GM23338 (cell line): ENCODE measurements at regions not wholly inside any gene's neighbourhood (a gene's known extent, or its start where the extent isn't known, plus 50 kb on each side); places are given as distances from the start of the nearest gene placed in this dataset.

Experiments used
- ATAC-seq: fragments of 200-7000 bp; cut with Tn5 transposase; 3 replicates; pipeline ENCODE4 v1.9.1; 2020
- DNase-seq: peaks from one replicate; pipeline ENCODE4 v3.0.0-alpha.2; 2015; ENCODE audit warnings: low spot score
- H2AFZ ChIP-seq: fragments of 200-600 bp; sonication (generic); 2 replicates; pipeline ENCODE4 v1.8.0; 2016; ENCODE audit warnings: antibody characterized with exemption, mild to moderate bottlenecking, moderate library complexity
- H3F3A ChIP-seq: fragments of 200-600 bp; sonication (generic); replicated peaks from 2 replicates; pipeline ENCODE4 v1.8.0; 2017; ENCODE audit warnings: antibody characterized with exemption, mixed run types, low read depth
- H3K27ac ChIP-seq: fragments of 200-600 bp; sonication (generic); 2 replicates; pipeline ENCODE4 v1.6.1; 2016; ENCODE audit warnings: low read depth
- H3K27me3 ChIP-seq: fragments of 200-600 bp; sonication (generic); 2 replicates; pipeline ENCODE4 v1.8.0; 2016; ENCODE audit warnings: mild to moderate bottlenecking, mixed run types, moderate library complexity; ENCODE audit not compliant: insufficient read depth
- H3K36me3 ChIP-seq: fragments of 200-600 bp; sonication (generic); 2 replicates; pipeline ENCODE4 v1.8.0; 2016; ENCODE audit warnings: mild to moderate bottlenecking; ENCODE audit not compliant: insufficient read depth
- H3K4me1 ChIP-seq: fragments of 200-600 bp; sonication (generic); 2 replicates; pipeline ENCODE4 v1.8.0; 2016; ENCODE audit warnings: mild to moderate bottlenecking, moderate library complexity; ENCODE audit not compliant: insufficient read depth
- H3K4me2 ChIP-seq: fragments of 200-600 bp; sonication (generic); 2 replicates; pipeline ENCODE4 v1.7.1; 2017; ENCODE audit warnings: mixed run types
- H3K4me3 ChIP-seq: fragments of 200-600 bp; sonication (generic); 2 replicates; pipeline ENCODE4 v1.6.1; 2016; ENCODE audit warnings: mixed run types
- H3K79me2 ChIP-seq: fragments of 200-600 bp; sonication (generic); replicated peaks from 2 replicates; pipeline ENCODE4 v1.8.0; 2017; ENCODE audit warnings: mild to moderate bottlenecking; ENCODE audit not compliant: insufficient read depth
- H3K9me2 ChIP-seq: fragments of 200-600 bp; sonication (generic); 2 replicates; pipeline ENCODE4 v1.8.0; 2017; ENCODE audit not compliant: insufficient read depth
- H4K20me1 ChIP-seq: fragments of 200-600 bp; sonication (generic); replicated peaks from 2 replicates; pipeline ENCODE4 v1.8.0; 2017; ENCODE audit warnings: mild to moderate bottlenecking; ENCODE audit not compliant: insufficient read depth
- H3K27ac Mint-ChIP-seq: 2 replicates; pipeline ENCODE4 v1.8.0; 2020; ENCODE audit warnings: inconsistent platforms, mild to moderate bottlenecking, moderate library complexity, mixed read lengths
- H3K27me3 Mint-ChIP-seq: 3 replicates; pipeline ENCODE4 v1.8.0; 2022; ENCODE audit warnings: low read depth, mild to moderate bottlenecking, moderate library complexity, mixed read lengths, inconsistent platforms; ENCODE audit not compliant: insufficient read depth, poor library complexity
- H3K36me3 Mint-ChIP-seq: 3 replicates; pipeline ENCODE4 v1.8.0; 2021; ENCODE audit warnings: low read depth, mild to moderate bottlenecking, inconsistent platforms, moderate library complexity, mixed read lengths
- H3K4me1 Mint-ChIP-seq: 3 replicates; pipeline ENCODE4 v1.8.0; 2020; ENCODE audit warnings: mild to moderate bottlenecking, inconsistent platforms, mixed read lengths
- H3K4me3 Mint-ChIP-seq: 3 replicates; pipeline ENCODE4 v1.8.0; 2021; ENCODE audit warnings: moderate library complexity, mild to moderate bottlenecking, inconsistent platforms, mixed read lengths
- H3K9me3 Mint-ChIP-seq: 3 replicates; pipeline ENCODE4 v1.8.0; 2020; ENCODE audit warnings: moderate library complexity, mild to moderate bottlenecking, inconsistent platforms, mixed read lengths
- EZH2phosphoT487 ChIP-seq: fragments of 200-600 bp; sonication (generic); IDR thresholded peaks from one replicate; pipeline ENCODE4 v1.8.1; 2018; ENCODE audit warnings: antibody characterized with exemption; ENCODE audit not compliant: unreplicated experiment
- JUNB ChIP-seq: IDR thresholded peaks from one replicate; pipeline ENCODE4 v1.6.1; 2016; ENCODE audit warnings: antibody characterized with exemption; ENCODE audit not compliant: unreplicated experiment
- ZNF114 ChIP-seq: fragments of 250-450 bp; sonication (Bioruptor Pico); IDR thresholded peaks from 2 replicates; pipeline ENCODE4 v1.5.0; 2020; ENCODE audit warnings: mild to moderate bottlenecking, moderate library complexity
- TF ChIP-seq, protein P1 (sequence below), 2 experiments: fragments of 200-600 bp in 1 of 2; sonication (generic) in 1 of 2; conservative IDR thresholded peaks; 2 replicates each; pipeline versions ENCODE4 v1.5.1 to v1.6.1; 2016 to 2017; ENCODE audit warnings: antibody characterized with exemption in 2 of 2, low read depth in 2 of 2, mild to moderate bottlenecking in 2 of 2, moderate library complexity in 1 of 2
- TF ChIP-seq, protein P2 (sequence below): fragments of 250-450 bp; sonication (Bioruptor Pico); IDR thresholded peaks from 2 replicates; pipeline ENCODE4 v1.5.0; 2020; ENCODE audit warnings: mild to moderate bottlenecking, moderate library complexity

DNA sequence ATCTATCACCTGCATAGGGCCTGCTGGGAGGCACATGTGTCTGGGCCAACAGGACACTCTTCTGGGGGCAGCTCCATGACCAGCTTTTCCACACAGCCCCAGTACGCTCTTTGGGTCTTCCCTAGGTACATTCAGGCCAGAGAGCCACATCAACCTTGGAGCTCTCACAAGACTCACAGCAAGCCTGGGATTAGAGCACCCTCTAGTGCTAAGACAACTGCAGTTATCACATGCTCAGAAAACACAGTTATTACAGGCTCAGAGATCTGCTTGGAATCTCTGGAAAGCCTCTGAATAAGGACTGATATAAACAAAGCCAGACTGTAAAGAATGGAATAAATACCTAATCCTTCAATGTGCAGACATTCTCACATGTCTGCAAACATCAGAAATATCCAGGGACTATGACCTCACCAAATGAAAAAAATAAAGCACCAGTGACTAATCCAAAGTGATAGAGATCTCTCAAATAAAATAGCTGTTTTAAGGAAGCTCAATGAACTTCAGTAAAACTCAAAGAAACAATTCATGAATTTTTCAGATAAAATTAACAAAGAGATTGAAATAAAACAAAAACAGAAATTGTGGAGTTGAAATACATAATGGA, 563.9 kb upstream of the NR5A2 start:
- Histone ChIP-seq H3F3A (no peaks in the 10 kb centered on the region), H2AFZ (peak overlapping the region; percentile 38; the same call in 1 of the 2 replicates), H3K4me3 (no peak overlapping the region), H3K9me2 (no peaks in the 10 kb centered on the region), H4K20me1 (no peaks in the 10 kb centered on the region), H3K27ac (no peak overlapping the region), H3K36me3 (no peaks in the 10 kb centered on the region), H3K4me1 (no peaks in the 10 kb centered on the region), H3K4me2 (no peak overlapping the region), H3K27me3 (no peaks in the 10 kb centered on the region), H3K79me2 (no peaks in the 10 kb centered on the region)
- Mint-ChIP-seq H3K36me3 (no peaks in the 10 kb centered on the region), H3K27me3 (no peaks in the 10 kb centered on the region), H3K4me1 (no peaks in the 10 kb centered on the region), H3K4me3 (no peak overlapping the region), H3K27ac (no peak overlapping the region), H3K9me3 (no peaks in the 10 kb centered on the region)
- TF ChIP-seq, protein P1, sequence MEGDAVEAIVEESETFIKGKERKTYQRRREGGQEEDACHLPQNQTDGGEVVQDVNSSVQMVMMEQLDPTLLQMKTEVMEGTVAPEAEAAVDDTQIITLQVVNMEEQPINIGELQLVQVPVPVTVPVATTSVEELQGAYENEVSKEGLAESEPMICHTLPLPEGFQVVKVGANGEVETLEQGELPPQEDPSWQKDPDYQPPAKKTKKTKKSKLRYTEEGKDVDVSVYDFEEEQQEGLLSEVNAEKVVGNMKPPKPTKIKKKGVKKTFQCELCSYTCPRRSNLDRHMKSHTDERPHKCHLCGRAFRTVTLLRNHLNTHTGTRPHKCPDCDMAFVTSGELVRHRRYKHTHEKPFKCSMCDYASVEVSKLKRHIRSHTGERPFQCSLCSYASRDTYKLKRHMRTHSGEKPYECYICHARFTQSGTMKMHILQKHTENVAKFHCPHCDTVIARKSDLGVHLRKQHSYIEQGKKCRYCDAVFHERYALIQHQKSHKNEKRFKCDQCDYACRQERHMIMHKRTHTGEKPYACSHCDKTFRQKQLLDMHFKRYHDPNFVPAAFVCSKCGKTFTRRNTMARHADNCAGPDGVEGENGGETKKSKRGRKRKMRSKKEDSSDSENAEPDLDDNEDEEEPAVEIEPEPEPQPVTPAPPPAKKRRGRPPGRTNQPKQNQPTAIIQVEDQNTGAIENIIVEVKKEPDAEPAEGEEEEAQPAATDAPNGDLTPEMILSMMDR (conservative IDR thresholded peaks at IDR 0.05; ENCODE audit: low read depth in 2 of 2) = peak; percentile 87 to 97
- no peak for TF ChIP-seq ZNF114
- ATAC-seq (peak; percentile 99), DNase-seq (peak; percentile 88)

DNA sequence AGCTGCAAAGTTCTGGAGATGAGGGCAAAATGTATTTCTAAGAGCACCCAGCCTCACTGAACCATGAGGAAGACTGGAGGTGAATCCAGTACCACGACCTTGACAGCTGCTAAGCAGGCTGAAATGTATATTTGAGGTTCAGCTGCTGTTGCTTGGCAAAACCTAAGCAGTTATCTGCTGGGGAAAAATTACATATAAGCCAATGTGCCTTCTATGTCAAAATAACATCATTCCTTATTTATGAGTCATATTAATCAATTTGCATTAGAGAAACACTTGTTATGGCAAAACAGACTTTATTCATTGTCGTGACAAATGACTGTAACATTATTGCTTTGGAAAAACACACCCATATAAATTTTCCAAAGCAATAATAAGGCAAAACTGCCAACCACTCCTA, 560.5 kb upstream of the NR5A2 start:
- no peaks in the 10 kb centered on the region for H3K79me2 ChIP-seq
- H2AFZ ChIP-seq = no peak overlapping the region
- ATAC-seq (no peak), DNase-seq (no peak)
- H3K4me1 ChIP-seq = no peaks in the 10 kb centered on the region
- no peak overlapping the region for H3K27ac ChIP-seq
- Mint-ChIP-seq H3K27ac (no peak overlapping the region), H3K27me3 (no peaks in the 10 kb centered on the region), H3K9me3 (no peaks in the 10 kb centered on the region), H3K4me1 (no peaks in the 10 kb centered on the region), H3K4me3 (no peak overlapping the region), H3K36me3 (no peaks in the 10 kb centered on the region)
- TF ChIP-seq JUNB = no peak
- H3K4me3 ChIP-seq = no peak overlapping the region
- no peaks in the 10 kb centered on the region for H3K27me3 ChIP-seq
- H4K20me1 ChIP-seq = no peaks in the 10 kb centered on the region
- H3F3A ChIP-seq = no peaks in the 10 kb centered on the region
- H3K9me2 ChIP-seq = no peaks in the 10 kb centered on the region
- H3K4me2 ChIP-seq = no peak overlapping the region
- no peaks in the 10 kb centered on the region for H3K36me3 ChIP-seq

DNA sequence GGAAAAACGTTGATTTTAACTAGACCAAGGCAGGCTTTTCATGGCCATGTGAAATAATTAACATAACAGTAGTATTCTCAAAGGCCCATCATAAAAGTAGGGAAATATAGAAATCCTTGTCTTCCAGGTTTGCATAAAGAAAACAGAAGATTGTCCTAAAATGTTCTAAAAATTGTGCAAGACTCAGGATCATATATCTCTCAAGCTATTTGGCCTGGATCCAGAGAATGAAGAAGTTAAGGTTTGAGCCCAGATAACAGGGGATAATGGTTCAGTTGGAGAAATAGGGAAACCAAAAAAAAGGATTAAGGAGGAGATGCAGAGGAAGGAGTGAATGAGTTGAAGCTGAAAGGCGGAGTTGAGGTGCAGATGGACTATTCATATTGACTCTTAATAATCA, 555.5 kb upstream of the NR5A2 start:
- H3K4me2 ChIP-seq = no peak overlapping the region
- Mint-ChIP-seq H3K9me3 (no peaks in the 10 kb centered on the region), H3K36me3 (no peaks in the 10 kb centered on the region), H3K4me1 (no peaks in the 10 kb centered on the region; the same call in 2 of the 3 replicates), H3K27ac (no peak overlapping the region), H3K4me3 (no peak overlapping the region), H3K27me3 (no peaks in the 10 kb centered on the region)
- H3F3A ChIP-seq = no peaks in the 10 kb centered on the region
- H3K27me3 ChIP-seq = no peaks in the 10 kb centered on the region
- no peaks in the 10 kb centered on the region for H3K9me2 ChIP-seq
- no peak for ATAC-seq
- no peak overlapping the region; the same call in 1 of the 2 replicates for H2AFZ ChIP-seq
- no peaks in the 10 kb centered on the region for H3K79me2 ChIP-seq
- H3K27ac ChIP-seq = no peak overlapping the region
- H3K4me1 ChIP-seq = no peaks in the 10 kb centered on the region
- no peak for TF ChIP-seq EZH2phosphoT487
- TF ChIP-seq, protein P2, sequence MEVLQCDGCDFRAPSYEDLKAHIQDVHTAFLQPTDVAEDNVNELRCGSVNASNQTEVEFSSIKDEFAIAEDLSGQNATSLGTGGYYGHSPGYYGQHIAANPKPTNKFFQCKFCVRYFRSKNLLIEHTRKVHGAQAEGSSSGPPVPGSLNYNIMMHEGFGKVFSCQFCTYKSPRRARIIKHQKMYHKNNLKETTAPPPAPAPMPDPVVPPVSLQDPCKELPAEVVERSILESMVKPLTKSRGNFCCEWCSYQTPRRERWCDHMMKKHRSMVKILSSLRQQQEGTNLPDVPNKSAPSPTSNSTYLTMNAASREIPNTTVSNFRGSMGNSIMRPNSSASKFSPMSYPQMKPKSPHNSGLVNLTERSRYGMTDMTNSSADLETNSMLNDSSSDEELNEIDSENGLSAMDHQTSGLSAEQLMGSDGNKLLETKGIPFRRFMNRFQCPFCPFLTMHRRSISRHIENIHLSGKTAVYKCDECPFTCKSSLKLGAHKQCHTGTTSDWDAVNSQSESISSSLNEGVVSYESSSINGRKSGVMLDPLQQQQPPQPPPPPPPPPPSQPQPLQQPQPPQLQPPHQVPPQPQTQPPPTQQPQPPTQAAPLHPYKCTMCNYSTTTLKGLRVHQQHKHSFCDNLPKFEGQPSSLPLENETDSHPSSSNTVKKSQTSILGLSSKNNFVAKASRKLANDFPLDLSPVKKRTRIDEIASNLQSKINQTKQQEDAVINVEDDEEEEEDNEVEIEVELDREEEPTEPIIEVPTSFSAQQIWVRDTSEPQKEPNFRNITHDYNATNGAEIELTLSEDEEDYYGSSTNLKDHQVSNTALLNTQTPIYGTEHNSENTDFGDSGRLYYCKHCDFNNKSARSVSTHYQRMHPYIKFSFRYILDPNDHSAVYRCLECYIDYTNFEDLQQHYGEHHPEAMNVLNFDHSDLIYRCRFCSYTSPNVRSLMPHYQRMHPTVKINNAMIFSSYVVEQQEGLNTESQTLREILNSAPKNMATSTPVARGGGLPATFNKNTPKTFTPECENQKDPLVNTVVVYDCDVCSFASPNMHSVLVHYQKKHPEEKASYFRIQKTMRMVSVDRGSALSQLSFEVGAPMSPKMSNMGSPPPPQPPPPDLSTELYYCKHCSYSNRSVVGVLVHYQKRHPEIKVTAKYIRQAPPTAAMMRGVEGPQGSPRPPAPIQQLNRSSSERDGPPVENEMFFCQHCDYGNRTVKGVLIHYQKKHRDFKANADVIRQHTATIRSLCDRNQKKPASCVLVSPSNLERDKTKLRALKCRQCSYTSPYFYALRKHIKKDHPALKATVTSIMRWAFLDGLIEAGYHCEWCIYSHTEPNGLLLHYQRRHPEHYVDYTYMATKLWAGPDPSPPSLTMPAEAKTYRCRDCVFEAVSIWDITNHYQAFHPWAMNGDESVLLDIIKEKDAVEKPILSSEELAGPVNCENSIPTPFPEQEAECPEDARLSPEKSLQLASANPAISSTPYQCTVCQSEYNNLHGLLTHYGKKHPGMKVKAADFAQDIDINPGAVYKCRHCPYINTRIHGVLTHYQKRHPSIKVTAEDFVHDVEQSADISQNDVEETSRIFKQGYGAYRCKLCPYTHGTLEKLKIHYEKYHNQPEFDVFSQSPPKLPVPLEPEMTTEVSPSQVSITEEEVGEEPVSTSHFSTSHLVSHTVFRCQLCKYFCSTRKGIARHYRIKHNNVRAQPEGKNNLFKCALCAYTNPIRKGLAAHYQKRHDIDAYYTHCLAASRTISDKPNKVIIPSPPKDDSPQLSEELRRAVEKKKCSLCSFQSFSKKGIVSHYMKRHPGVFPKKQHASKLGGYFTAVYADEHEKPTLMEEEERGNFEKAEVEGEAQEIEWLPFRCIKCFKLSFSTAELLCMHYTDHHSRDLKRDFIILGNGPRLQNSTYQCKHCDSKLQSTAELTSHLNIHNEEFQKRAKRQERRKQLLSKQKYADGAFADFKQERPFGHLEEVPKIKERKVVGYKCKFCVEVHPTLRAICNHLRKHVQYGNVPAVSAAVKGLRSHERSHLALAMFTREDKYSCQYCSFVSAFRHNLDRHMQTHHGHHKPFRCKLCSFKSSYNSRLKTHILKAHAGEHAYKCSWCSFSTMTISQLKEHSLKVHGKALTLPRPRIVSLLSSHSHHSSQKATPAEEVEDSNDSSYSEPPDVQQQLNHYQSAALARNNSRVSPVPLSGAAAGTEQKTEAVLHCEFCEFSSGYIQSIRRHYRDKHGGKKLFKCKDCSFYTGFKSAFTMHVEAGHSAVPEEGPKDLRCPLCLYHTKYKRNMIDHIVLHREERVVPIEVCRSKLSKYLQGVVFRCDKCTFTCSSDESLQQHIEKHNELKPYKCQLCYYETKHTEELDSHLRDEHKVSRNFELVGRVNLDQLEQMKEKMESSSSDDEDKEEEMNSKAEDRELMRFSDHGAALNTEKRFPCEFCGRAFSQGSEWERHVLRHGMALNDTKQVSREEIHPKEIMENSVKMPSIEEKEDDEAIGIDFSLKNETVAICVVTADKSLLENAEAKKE = no peak
- DNase-seq = no peak
- H4K20me1 ChIP-seq = no peaks in the 10 kb centered on the region
- no peaks in the 10 kb centered on the region for H3K36me3 ChIP-seq
- no peak overlapping the region for H3K4me3 ChIP-seq
